H1 (cell line): ENCODE measurements at regions not wholly inside any gene's neighbourhood (a gene's known extent, or its start where the extent isn't known, plus 50 kb on each side); places are given as distances from the start of the nearest gene placed in this dataset.

Experiments
- CTCF ChIA-PET: fragments of 300-600 bp; sonication (Branson Sonifier 250); formaldehyde crosslinking; loops from one replicate; lab custom pipeline; 2021; ENCODE audit not compliant: partially characterized antibody; lab: Charles Lee
- POLR2A ChIA-PET: fragments of 300-600 bp; sonication (Branson Sonifier 250); formaldehyde crosslinking; loops from one replicate; lab custom pipeline; 2021; ENCODE audit warnings: inconsistent platforms; ENCODE audit not compliant: partially characterized antibody; lab: Charles Lee
- DNase-seq, 2 experiments: peaks; one replicate each; pipeline versions ENCODE4 v3.0.0 to v3.0.0-alpha.2; 2010 to 2022; ENCODE audit warnings: low spot score in 2 of 2, low read depth in 1 of 2, mixed read lengths in 1 of 2
- FAIRE-seq: peaks from 2 replicates; lab custom pipeline; 2011; peaks lifted over from hg19 to GRCh38; lab: Jason Lieb, UNC
- H2AFZ ChIP-seq: 2 replicates; pipeline ENCODE4 v1.8.1; 2012; ENCODE audit warnings: low read length, inconsistent platforms
- H2AK5ac ChIP-seq: 2 replicates; pipeline ENCODE4 v1.6.1; 2013; ENCODE audit warnings: low read depth, low read length
- H2BK120ac ChIP-seq: replicated peaks from 2 replicates; pipeline ENCODE3; 2013; ENCODE audit warnings: low read depth, low read length, inconsistent platforms
- H2BK12ac ChIP-seq: 2 replicates; pipeline ENCODE4 v1.6.1; 2013; ENCODE audit warnings: low read depth, low read length
- H2BK15ac ChIP-seq: 2 replicates; pipeline ENCODE4 v1.6.1; 2013; ENCODE audit warnings: low read length
- H2BK20ac ChIP-seq: 2 replicates; pipeline ENCODE4 v1.6.1; 2013; ENCODE audit warnings: low read length
- H2BK5ac ChIP-seq: 2 replicates; pipeline ENCODE4 v1.6.1; 2013; ENCODE audit warnings: low read depth, low read length
- H3K14ac ChIP-seq: 2 replicates; pipeline ENCODE4 v1.6.1; 2013; ENCODE audit warnings: inconsistent platforms; ENCODE audit not compliant: insufficient read length
- H3K18ac ChIP-seq: 2 replicates; pipeline ENCODE4 v1.6.1; 2013; ENCODE audit warnings: low read length; ENCODE audit errors: extremely low read depth
- H3K23ac ChIP-seq: 2 replicates; pipeline ENCODE4 v1.6.1; 2013; ENCODE audit warnings: inconsistent platforms; ENCODE audit not compliant: insufficient read length
- H3K23me2 ChIP-seq: 2 replicates; pipeline ENCODE4 v1.6.1; 2013; ENCODE audit warnings: low read depth, low read length
- H3K27ac ChIP-seq: 2 replicates; pipeline ENCODE4 v1.6.1; 2011; ENCODE audit warnings: low read depth, low read length, inconsistent platforms
- H3K27me3 ChIP-seq, 4 experiments: replicated peaks in 1 of 4; 1 replicate in 1 of 4; 2 replicates in 3 of 4; pipeline versions ENCODE4 v1.6.1 to v1.8.1; 2011 to 2013; ENCODE audit warnings: low read length in 3 of 4, mild to moderate bottlenecking in 3 of 4, inconsistent platforms in 2 of 4, mixed read lengths in 2 of 4, moderate library complexity in 1 of 4; ENCODE audit not compliant: control insufficient read depth in 3 of 4, insufficient read depth in 3 of 4; ENCODE audit errors: extremely low read depth in 1 of 4
- H3K36me3 ChIP-seq, 4 experiments: 2 replicates each; pipeline versions ENCODE4 v1.6.1 to v1.8.1; 2011 to 2013; ENCODE audit warnings: mild to moderate bottlenecking in 4 of 4, low read length in 3 of 4, moderate library complexity in 2 of 4, control low read depth in 1 of 4, inconsistent platforms in 1 of 4; ENCODE audit not compliant: insufficient read depth in 4 of 4, control insufficient read depth in 2 of 4
- H3K4ac ChIP-seq: replicated peaks from 2 replicates; pipeline ENCODE3; 2013; ENCODE audit warnings: low read length, low read depth, mixed read lengths, inconsistent platforms; ENCODE audit not compliant: insufficient read length
- H3K4me1 ChIP-seq, 4 experiments: replicated peaks in 1 of 4; 1 replicate in 1 of 4; 2 replicates in 3 of 4; pipeline versions ENCODE4 v1.6.1 to v1.8.1; 2011 to 2013; ENCODE audit warnings: low read length in 3 of 4, inconsistent platforms in 2 of 4, mixed read lengths in 1 of 4; ENCODE audit not compliant: insufficient read depth in 4 of 4, control insufficient read depth in 3 of 4
- H3K4me2 ChIP-seq, 2 experiments: 2 replicates each; pipeline versions ENCODE4 v1.6.1 to v1.8.1; 2011 to 2013; ENCODE audit warnings: low read depth in 2 of 2, low read length in 2 of 2, control low read depth in 1 of 2, inconsistent platforms in 1 of 2, mild to moderate bottlenecking in 1 of 2; ENCODE audit not compliant: insufficient read depth in 1 of 2
- H3K4me3 ChIP-seq, 4 experiments: fragments of 200-600, 300-600 bp in 1 of 4; sonication (generic), shearing (Covaris generic), sonication (Bioruptor Twin) in 1 of 4; 2 replicates each; pipeline versions ENCODE4 v1.5.1 to v1.8.1; 2011 to 2016; ENCODE audit warnings: low read length in 4 of 4, low read depth in 3 of 4, control low read depth in 2 of 4, inconsistent platforms in 2 of 4, mild to moderate bottlenecking in 2 of 4, mixed read lengths in 1 of 4, moderate library complexity in 1 of 4; ENCODE audit not compliant: insufficient read depth in 2 of 4; ENCODE audit errors: extremely low read depth in 1 of 4
- H3K56ac ChIP-seq: replicated peaks from 2 replicates; pipeline ENCODE3; 2013; ENCODE audit warnings: low read depth, mild to moderate bottlenecking, mixed read lengths, low read length, inconsistent platforms; ENCODE audit not compliant: insufficient read length
- H3K79me1 ChIP-seq: 2 replicates; pipeline ENCODE4 v1.6.1; 2013; ENCODE audit warnings: low read depth, low read length, control low read depth
- H3K79me2 ChIP-seq, 2 experiments: 2 replicates each; pipeline versions ENCODE4 v1.6.1 to v1.8.1; 2012 to 2013; ENCODE audit warnings: low read length in 2 of 2, mild to moderate bottlenecking in 2 of 2, inconsistent platforms in 1 of 2; ENCODE audit not compliant: insufficient read depth in 2 of 2, control insufficient read depth in 1 of 2
- H3K9ac ChIP-seq, 4 experiments: replicated peaks in 1 of 4; 1 replicate in 1 of 4; 2 replicates in 3 of 4; pipeline versions ENCODE4 v1.6.1 to v1.8.1; 2011 to 2013; ENCODE audit warnings: low read depth in 3 of 4, low read length in 3 of 4, control low read depth in 2 of 4, mild to moderate bottlenecking in 2 of 4, moderate library complexity in 2 of 4, inconsistent platforms in 1 of 4; ENCODE audit errors: extremely low read depth in 1 of 4
- H3K9me3 ChIP-seq, 2 experiments: 2 replicates each; pipeline versions ENCODE4 v1.6.1 to v1.8.1; 2012 to 2013; ENCODE audit warnings: mild to moderate bottlenecking in 2 of 2, moderate library complexity in 2 of 2, control low read depth in 1 of 2, inconsistent platforms in 1 of 2, low read depth in 1 of 2, low read length in 1 of 2, mixed read lengths in 1 of 2; ENCODE audit not compliant: insufficient read depth in 2 of 2
- H4K20me1 ChIP-seq, 2 experiments: replicated peaks in 1 of 2; 2 replicates each; pipeline versions ENCODE3 to v1.8.1; 2011 to 2013; ENCODE audit warnings: inconsistent platforms in 2 of 2, low read length in 2 of 2, mild to moderate bottlenecking in 1 of 2; ENCODE audit not compliant: insufficient read depth in 2 of 2, control insufficient read depth in 1 of 2
- H4K5ac ChIP-seq: 2 replicates; pipeline ENCODE4 v1.6.1; 2013; ENCODE audit warnings: low read length, low read depth, mixed read lengths, inconsistent platforms; ENCODE audit not compliant: insufficient read length
- H4K8ac ChIP-seq: 2 replicates; pipeline ENCODE4 v1.8.0; 2013; ENCODE audit warnings: mild to moderate bottlenecking, moderate library complexity, low read length, inconsistent platforms; ENCODE audit not compliant: insufficient read depth; ENCODE audit errors: extremely low read depth
- H4K91ac ChIP-seq: replicated peaks from 2 replicates; pipeline ENCODE3; 2013; ENCODE audit warnings: low read length, mixed read lengths, inconsistent platforms; ENCODE audit not compliant: insufficient read length
- CBX8 ChIP-seq: fragments of 300-800, 300-1000 bp; sonication (generic); IDR thresholded peaks from 2 replicates; pipeline ENCODE4 v1.7.1; 2016; ENCODE audit warnings: low read depth, low read length, borderline replicate concordance
- CHD1 ChIP-seq: IDR thresholded peaks from 2 replicates; pipeline ENCODE4 v1.6.1; 2012; ENCODE audit warnings: low read depth, low read length, improper control_type of control experiment
- CHD2 ChIP-seq: IDR thresholded peaks from 2 replicates; pipeline ENCODE4 v1.6.1; 2012; ENCODE audit warnings: low read length, improper control_type of control experiment
- CREB1 ChIP-seq: IDR thresholded peaks from 2 replicates; pipeline ENCODE4 v1.6.1; 2012; ENCODE audit warnings: inconsistent platforms
- GABPA ChIP-seq: IDR thresholded peaks from 2 replicates; pipeline ENCODE4 v1.6.1; 2011; ENCODE audit warnings: mild to moderate bottlenecking, low read length, moderate library complexity, borderline replicate concordance; ENCODE audit not compliant: insufficient read depth
- NRF1 ChIP-seq: IDR thresholded peaks from 2 replicates; pipeline ENCODE4 v1.6.1; 2011; ENCODE audit warnings: mild to moderate bottlenecking, low read depth, low read length, improper control_type of control experiment
- PHF8 ChIP-seq: fragments of 200-600 bp; sonication (generic); conservative IDR thresholded peaks from 2 replicates; pipeline ENCODE4 v1.7.1; 2012; ENCODE audit warnings: low read depth, mild to moderate bottlenecking, inconsistent platforms, low read length, moderate library complexity
- RNF2 ChIP-seq: fragments of 200-900, 300-1000 bp; sonication (generic); IDR thresholded peaks from 2 replicates; pipeline ENCODE4 v1.7.1; 2016; ENCODE audit warnings: borderline replicate concordance, low read depth, mild to moderate bottlenecking, antibody characterized with exemption, low read length; ENCODE audit not compliant: poor library complexity, severe bottlenecking; ENCODE audit errors: missing control alignments
- SIN3A ChIP-seq, 2 experiments: IDR thresholded peaks in 1 of 2; conservative IDR thresholded peaks in 1 of 2; 2 replicates each; pipeline ENCODE4 v1.6.1; 2011 to 2012; ENCODE audit warnings: low read length in 2 of 2, improper control_type of control experiment in 1 of 2, low read depth in 1 of 2, mild to moderate bottlenecking in 1 of 2
- TAF7 ChIP-seq: optimal IDR thresholded peaks from 2 replicates; pipeline ENCODE3; 2011; ENCODE audit warnings: low read depth, mild to moderate bottlenecking, inconsistent platforms, low read length, moderate library complexity, borderline replicate concordance
- TBP ChIP-seq: IDR thresholded peaks from 2 replicates; pipeline ENCODE4 v1.6.1; 2011; ENCODE audit warnings: low read depth, low read length, improper control_type of control experiment
- WGBS, 2 experiments: shearing (Covaris generic) in 1 of 2; methylation state at CpG; one replicate each; pipeline versions ENCODE4 v1.1.6 to v1.1.7; 2013 to 2015; ENCODE audit warnings: low lambda C conversion rate in 2 of 2, mixed read lengths in 2 of 2, inconsistent platforms in 1 of 2, low coverage in 1 of 2, missing lambda C conversion rate in 1 of 2; ENCODE audit not compliant: insufficient replicate concordance in 2 of 2, insufficient coverage in 1 of 2, insufficient read length in 1 of 2; ENCODE audit errors: extremely low coverage in 1 of 2, missing lambda C conversion rate in 1 of 2; 5-methylcytosine and 5-hydroxymethylcytosine counted together
- TF ChIP-seq, protein P1 (sequence below): IDR thresholded peaks from 2 replicates; pipeline ENCODE4 v1.6.1; 2011; ENCODE audit warnings: low read length, improper control_type of control experiment

DNA sequence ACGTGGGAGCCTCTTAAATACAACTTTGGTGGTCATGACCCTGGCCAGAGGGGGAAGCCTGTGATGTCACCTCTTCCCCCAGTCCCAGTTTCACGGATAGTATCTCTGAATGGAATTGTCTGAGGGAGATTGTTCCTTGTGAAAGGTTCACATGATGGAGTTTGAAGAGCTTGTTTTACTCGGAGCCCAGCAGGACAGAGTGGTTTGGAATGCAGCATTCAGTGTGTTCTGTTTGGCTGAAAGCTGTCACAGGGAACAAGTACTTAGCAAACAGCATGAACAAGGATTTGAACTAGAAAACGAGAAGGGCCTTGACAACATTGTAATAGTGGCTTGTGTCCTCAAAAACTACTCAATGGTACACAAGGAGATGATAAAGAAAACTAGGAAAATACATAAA lies 133.9 kb upstream of the CXorf66 start:
- Histone ChIP-seq H3K56ac (no peak overlapping the region), H2BK15ac (no peak overlapping the region), H2AFZ (peak overlapping the region; percentile 13; the same call in 1 of the 2 replicates), H3K36me3 (no peaks in the 10 kb centered on the region), H4K20me1 (no peaks in the 10 kb centered on the region), H3K9me3 (no peaks in the 10 kb centered on the region), H3K79me1 (no peaks in the 10 kb centered on the region), H2AK5ac (no peak overlapping the region), H3K18ac (no peak overlapping the region), H3K14ac (no peak overlapping the region), H3K23ac (no peak overlapping the region), H3K9ac (no peak overlapping the region), H4K5ac (no peak overlapping the region), H2BK20ac (no peak overlapping the region), H2BK5ac (no peak overlapping the region), H4K91ac (no peak overlapping the region), H3K4me1 (peaks cover 3 to 7% (median 4%) of the 10 kb centered on the region in 4 experiments; a peak in 2 of 7 replicates), H2BK120ac (no peak overlapping the region), H3K4me2 (no peak overlapping the region), H2BK12ac (no peak overlapping the region), H3K4ac (no peak overlapping the region), H4K8ac (no peak overlapping the region), H3K79me2 (no peaks in the 10 kb centered on the region), H3K23me2 (no peaks in the 10 kb centered on the region), H3K4me3 (no peak overlapping the region), H3K27ac (no peak overlapping the region), H3K27me3 (no peaks in the 10 kb centered on the region)
- WGBS, 2 experiments, result 52% methylated on average over 4 of the region's 4 CpGs; no CpG with 5 or more reads in 1 of the 2 experiments
- DNase-seq, result no peak
- FAIRE-seq, result peak; percentile 63
- ChIA-PET CTCF (interaction anchor here (1.3 to 2.4 kb wide), 2 partner anchors 42 kb away, joined by 3 to 13 read pairs; no protein-coding TSS in a partner anchor), POLR2A (interaction anchor here (0.8 kb wide), 1 partner anchor 409 kb away, joined by 3 read pairs; no protein-coding TSS in a partner anchor)
- TF ChIP-seq NRF1 (no peak), CREB1 (no peak), CHD2 (no peak), SIN3A (conservative IDR thresholded peaks at IDR 0.05 in 1 of 2, IDR thresholded peaks at IDR 0.05 in 1 of 2; ENCODE audit: low read depth in 1 of 2, low read length in 2 of 2) (no peak), TBP (no peak), CHD1 (no peak), CBX8 (no peak), GABPA (no peak), TAF7 (no peak), RNF2 (no peak), PHF8 (no peak)
- TF ChIP-seq, protein P1, sequence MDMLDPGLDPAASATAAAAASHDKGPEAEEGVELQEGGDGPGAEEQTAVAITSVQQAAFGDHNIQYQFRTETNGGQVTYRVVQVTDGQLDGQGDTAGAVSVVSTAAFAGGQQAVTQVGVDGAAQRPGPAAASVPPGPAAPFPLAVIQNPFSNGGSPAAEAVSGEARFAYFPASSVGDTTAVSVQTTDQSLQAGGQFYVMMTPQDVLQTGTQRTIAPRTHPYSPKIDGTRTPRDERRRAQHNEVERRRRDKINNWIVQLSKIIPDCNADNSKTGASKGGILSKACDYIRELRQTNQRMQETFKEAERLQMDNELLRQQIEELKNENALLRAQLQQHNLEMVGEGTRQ, result no peak
